SK-N-SH treated with all-trans-retinoic acid at 6 μM for 48 hours (cell line): ENCODE measurements at regions not wholly inside any gene's neighbourhood (a gene's known extent, or its start where the extent isn't known, plus 50 kb on each side); places are given as distances from the start of the nearest gene placed in this dataset.

ENCODE experiments used
- BACH2 ChIP-seq: fragments of 250-450 bp; sonication (Bioruptor Pico); IDR thresholded peaks from 2 replicates; pipeline ENCODE4 v1.9.0; 2021; ENCODE audit warnings: mild to moderate bottlenecking, borderline replicate concordance
- ZNF70 ChIP-seq: fragments of 450-650 bp; formaldehyde crosslinking; IDR thresholded peaks from 2 replicates; pipeline ENCODE4 v1.5.0; 2020; ENCODE audit warnings: mild to moderate bottlenecking, moderate library complexity

GRCh38 chr6:20340068-20340848, 61.4 kb upstream of the E2F3 start:
- TF ChIP-seq BACH2 (CRISPR knock-in tag) (no peak), ZNF70 (CRISPR knock-in tag) (no peak)
